ENCODE measurements at regions not wholly inside any gene's neighbourhood (a gene's known extent, or its start where the extent isn't known, plus 50 kb on each side); places are given as distances from the start of the nearest gene placed in this dataset.

DNA sequence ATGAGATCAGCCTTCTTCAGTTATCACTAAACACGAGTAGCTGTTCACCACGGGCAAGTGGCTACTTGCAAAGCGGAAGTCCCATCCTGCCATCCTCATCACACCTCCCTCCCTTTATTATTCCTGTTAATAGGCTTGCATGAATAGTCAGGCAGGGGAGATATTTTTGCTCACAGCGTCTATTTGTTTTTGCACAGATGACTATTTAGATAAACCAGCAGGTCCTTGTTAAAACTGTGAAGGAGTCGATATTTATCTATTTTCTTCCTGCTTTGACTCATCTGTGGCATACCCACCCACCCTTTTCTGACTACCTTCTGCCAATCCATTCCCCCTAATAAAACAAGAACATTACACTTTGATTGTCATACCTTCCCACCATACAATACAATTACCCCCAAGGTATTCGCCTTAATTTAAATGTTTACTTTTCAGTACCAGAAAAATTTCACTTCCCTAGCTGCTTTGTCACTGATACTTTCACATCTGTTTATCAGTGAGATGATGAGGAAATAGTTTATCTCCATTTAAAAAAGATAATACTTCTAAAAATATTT, 96.6 kb upstream of the BANK1 start:
- TF ChIP-seq, protein P1, sequence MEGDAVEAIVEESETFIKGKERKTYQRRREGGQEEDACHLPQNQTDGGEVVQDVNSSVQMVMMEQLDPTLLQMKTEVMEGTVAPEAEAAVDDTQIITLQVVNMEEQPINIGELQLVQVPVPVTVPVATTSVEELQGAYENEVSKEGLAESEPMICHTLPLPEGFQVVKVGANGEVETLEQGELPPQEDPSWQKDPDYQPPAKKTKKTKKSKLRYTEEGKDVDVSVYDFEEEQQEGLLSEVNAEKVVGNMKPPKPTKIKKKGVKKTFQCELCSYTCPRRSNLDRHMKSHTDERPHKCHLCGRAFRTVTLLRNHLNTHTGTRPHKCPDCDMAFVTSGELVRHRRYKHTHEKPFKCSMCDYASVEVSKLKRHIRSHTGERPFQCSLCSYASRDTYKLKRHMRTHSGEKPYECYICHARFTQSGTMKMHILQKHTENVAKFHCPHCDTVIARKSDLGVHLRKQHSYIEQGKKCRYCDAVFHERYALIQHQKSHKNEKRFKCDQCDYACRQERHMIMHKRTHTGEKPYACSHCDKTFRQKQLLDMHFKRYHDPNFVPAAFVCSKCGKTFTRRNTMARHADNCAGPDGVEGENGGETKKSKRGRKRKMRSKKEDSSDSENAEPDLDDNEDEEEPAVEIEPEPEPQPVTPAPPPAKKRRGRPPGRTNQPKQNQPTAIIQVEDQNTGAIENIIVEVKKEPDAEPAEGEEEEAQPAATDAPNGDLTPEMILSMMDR (IDR thresholded peaks at IDR 0.05) = no peak

DNA sequence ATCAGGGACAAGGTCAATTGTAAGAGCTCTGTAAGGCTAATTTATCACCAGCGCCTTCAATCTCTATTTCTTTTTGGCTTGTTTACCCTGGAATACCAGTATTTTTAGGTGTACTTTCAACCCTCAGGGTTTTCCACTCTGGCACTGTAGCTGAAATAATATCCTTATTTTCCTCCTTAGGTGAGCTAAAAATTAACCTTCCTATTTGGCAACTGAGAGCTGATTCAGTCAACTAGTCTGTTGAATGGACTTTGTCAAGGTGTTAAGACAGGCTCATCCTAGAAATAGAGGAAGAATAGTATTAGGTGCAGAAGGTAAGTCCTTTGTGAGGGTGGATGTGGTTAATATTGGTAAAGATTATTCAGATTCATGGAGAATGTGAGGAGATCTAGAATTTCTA, 101.3 kb upstream of the BANK1 start:
- TF ChIP-seq, protein P1 (IDR thresholded peaks at IDR 0.05) = no peak

DNA sequence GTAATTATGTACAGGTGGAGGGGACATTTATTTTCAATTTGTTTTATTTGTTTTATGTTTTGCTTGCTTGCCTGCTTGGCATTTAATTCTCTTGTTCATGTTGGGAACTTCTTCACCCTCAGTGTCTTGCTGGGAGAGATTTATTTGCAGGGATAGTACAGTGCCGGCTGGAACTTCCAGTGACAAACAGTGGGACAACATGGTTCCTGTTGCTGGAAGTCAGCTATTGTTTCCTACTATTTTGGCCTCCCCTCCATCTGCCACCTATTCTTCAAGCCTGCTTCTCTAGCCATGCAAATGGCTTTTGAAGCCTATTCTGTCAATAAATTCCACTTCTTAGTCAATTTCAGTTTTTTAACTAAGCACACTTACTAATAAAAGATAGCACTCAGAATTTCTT, 105.4 kb upstream of the BANK1 start:
- TF ChIP-seq, protein P1 (IDR thresholded peaks at IDR 0.05) = no peak

DNA sequence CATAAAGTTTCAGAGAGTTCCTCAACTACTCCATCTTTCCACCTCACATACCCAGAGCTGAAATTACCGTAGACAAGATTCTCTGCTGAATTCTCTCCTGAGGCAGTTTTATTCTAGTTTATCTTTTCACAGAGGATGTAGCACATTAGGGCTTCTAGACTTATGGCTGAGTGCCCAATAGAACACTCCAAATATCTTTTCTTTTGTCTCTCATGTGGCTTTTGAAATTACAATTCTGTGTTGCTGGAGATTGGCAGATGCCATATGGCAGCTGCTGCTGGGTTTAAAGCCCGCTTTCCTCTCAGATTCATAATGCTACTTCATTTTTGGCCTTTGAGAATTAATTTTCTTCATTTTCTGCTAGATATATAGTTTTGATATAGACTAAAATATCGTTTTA, 107.6 kb upstream of the BANK1 start:
- TF ChIP-seq, protein P1 (IDR thresholded peaks at IDR 0.05) = no peak

DNA sequence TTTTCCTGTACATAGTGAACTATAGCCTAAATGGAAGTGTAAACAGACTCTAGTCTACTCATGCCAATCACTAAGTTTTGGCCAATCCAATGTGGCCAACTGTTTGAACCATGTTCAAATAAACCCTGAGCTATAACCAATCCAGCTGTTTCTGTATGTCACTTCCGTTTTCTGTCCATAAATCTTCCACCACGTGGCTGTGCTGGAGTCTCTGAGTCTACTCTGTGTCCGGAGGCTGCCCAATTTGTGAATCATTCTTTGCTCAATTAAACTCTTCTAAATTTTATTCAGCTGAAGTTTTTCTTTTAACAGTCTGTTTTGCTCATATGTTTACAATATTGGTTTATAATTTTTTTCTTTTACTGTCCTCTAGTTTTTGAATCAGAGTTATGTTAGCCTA, 112.3 kb upstream of the BANK1 start:
- TF ChIP-seq, protein P1 (IDR thresholded peaks at IDR 0.05) = no peak

DNA sequence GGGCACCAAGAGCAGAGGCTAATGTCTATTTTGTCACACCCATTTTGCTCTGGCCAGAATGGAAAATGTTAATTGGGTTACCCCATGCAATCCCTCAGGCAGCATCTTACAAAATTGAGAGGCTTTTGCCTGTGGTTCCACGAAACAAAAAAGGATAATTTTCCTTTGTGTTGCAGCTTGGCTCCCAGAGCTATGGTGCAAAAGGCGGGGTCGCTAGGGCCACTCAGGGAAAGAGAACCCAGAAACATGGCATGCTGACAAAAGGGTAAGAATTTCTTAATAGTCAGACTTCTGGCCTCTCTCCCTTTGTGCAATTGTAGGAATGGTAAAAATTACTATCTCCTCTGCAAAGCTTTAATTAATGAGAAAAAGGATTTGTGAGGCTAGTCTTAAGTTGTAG, 119.6 kb upstream of the BANK1 start:
- TF ChIP-seq, protein P1 (IDR thresholded peaks at IDR 0.05) = no peak

DNA sequence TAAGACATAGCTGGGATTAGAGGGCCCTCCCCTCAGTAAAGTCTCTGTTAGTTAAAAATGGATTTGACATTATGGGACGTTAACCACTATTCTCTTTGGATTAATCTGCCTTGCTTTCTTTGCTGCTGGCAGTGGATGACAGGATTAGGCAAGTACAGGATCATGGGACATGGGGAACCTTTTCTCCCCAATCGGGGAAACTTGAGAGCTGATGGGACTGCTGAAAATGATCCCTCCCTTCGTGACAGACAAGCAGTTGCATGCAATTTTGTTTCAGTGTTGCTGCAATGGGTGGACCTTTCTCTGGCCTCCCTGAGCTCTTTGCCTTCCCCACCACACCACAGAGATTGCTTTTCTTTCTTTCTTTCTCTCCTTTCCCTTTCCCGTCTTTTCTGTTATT, 120.2 kb upstream of the BANK1 start:
- TF ChIP-seq, protein P1 (IDR thresholded peaks at IDR 0.05) = no peak

DNA sequence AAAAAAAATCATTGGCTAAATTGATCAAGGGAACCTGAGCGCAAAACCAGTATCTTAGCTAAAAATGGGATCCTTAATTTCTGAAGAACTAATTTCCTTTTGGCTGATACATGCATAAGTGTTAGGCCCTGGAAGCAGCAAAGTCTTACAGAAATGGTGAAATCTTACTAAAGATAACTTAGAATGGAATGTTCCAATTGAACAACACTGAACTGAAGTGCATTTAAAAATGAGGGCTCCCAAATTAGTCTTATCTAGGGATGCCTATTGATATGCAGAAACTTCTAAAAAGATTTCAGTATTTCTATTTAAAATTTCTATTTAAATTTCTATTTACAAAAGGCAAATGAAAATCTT, 120.7 kb upstream of the BANK1 start:
- TF ChIP-seq, protein P1 (IDR thresholded peaks at IDR 0.05) = no peak

All from LNCAP (cell line).